Neuronal stem cell (in vitro differentiated cells): ENCODE measurements at regions not wholly inside any gene's neighbourhood (a gene's known extent, or its start where the extent isn't known, plus 50 kb on each side); places are given as distances from the start of the nearest gene placed in this dataset.
"Not testable (repeated sequence)": the region's sequence is repeated elsewhere in the genome, so short reads cannot be mapped to it uniquely, and the experiment has no call there.

ENCODE experiments used
- DNase-seq: peaks from one replicate; pipeline ENCODE4 v3.0.0-alpha.2; 2013; ENCODE audit warnings: low spot score
- H2AFZ ChIP-seq: one replicate; pipeline ENCODE4 v1.6.1; 2013; ENCODE audit warnings: mild to moderate bottlenecking, low read length, inconsistent platforms
- H2AK5ac ChIP-seq: 2 replicates; pipeline ENCODE4 v1.6.1; 2013; ENCODE audit warnings: low read depth, mild to moderate bottlenecking, inconsistent platforms, low read length, moderate library complexity, mixed read lengths
- H2BK120ac ChIP-seq: 2 replicates; pipeline ENCODE4 v1.6.1; 2013; ENCODE audit warnings: low read depth, mild to moderate bottlenecking, inconsistent platforms, low read length, moderate library complexity, mixed read lengths
- H2BK12ac ChIP-seq: one replicate; pipeline ENCODE4 v1.6.1; 2013; ENCODE audit warnings: low read length, inconsistent platforms
- H2BK15ac ChIP-seq: 2 replicates; pipeline ENCODE4 v1.6.1; 2013; ENCODE audit warnings: mild to moderate bottlenecking, low read length, inconsistent platforms, mixed read lengths
- H2BK5ac ChIP-seq: one replicate; pipeline ENCODE4 v1.6.1; 2013; ENCODE audit warnings: inconsistent platforms, mild to moderate bottlenecking, low read length, moderate library complexity
- H3K14ac ChIP-seq: one replicate; pipeline ENCODE4 v1.6.1; 2013; ENCODE audit warnings: low read length, inconsistent platforms
- H3K18ac ChIP-seq: 2 replicates; pipeline ENCODE4 v1.6.1; 2013; ENCODE audit warnings: low read length, inconsistent platforms
- H3K23ac ChIP-seq: 2 replicates; pipeline ENCODE4 v1.6.1; 2013; ENCODE audit warnings: low read depth, mild to moderate bottlenecking, mixed read lengths, low read length, inconsistent platforms; ENCODE audit not compliant: poor library complexity
- H3K27ac ChIP-seq: replicated peaks from 3 replicates; pipeline ENCODE4 v1.5.1; 2013; ENCODE audit warnings: low read length, inconsistent platforms
- H3K27me3 ChIP-seq, 3 experiments: 2 replicates each; pipeline ENCODE4 v1.6.1; 2013; ENCODE audit warnings: low read length in 3 of 3, mild to moderate bottlenecking in 2 of 3, inconsistent platforms in 1 of 3, low read depth in 1 of 3, mixed read lengths in 1 of 3, moderate library complexity in 1 of 3; ENCODE audit not compliant: control insufficient read depth in 3 of 3, insufficient read depth in 3 of 3
- H3K36me3 ChIP-seq, 2 donors: replicated peaks in 1 of 2; 2 replicates each; pipeline ENCODE4 v1.6.1; 2013; ENCODE audit warnings: low read length in 2 of 2; ENCODE audit not compliant: control insufficient read depth in 2 of 2, insufficient read depth in 2 of 2
- H3K4ac ChIP-seq: 2 replicates; pipeline ENCODE4 v1.6.1; 2013; ENCODE audit warnings: inconsistent platforms, mild to moderate bottlenecking, low read length, moderate library complexity
- H3K4me1 ChIP-seq, 2 donors: 1 replicate in 1 of 2; 2 replicates in 1 of 2; pipeline ENCODE4 v1.6.1; 2013; ENCODE audit warnings: low read length in 2 of 2, low read depth in 1 of 2; ENCODE audit not compliant: control insufficient read depth in 2 of 2, insufficient read depth in 1 of 2
- H3K4me2 ChIP-seq: one replicate; pipeline ENCODE4 v1.6.1; 2013; ENCODE audit warnings: mild to moderate bottlenecking, low read length, inconsistent platforms; ENCODE audit not compliant: insufficient read depth, poor library complexity, severe bottlenecking
- H3K4me3 ChIP-seq, 2 donors: 2 replicates each; pipeline ENCODE4 v1.5.1; 2013; ENCODE audit warnings: low read length in 2 of 2, mild to moderate bottlenecking in 2 of 2, inconsistent platforms in 1 of 2, moderate library complexity in 1 of 2
- H3K79me1 ChIP-seq: one replicate; pipeline ENCODE4 v1.6.1; 2013; ENCODE audit warnings: low read depth, mild to moderate bottlenecking, inconsistent platforms, low read length, moderate library complexity
- H3K9ac ChIP-seq: one replicate; pipeline ENCODE4 v1.6.1; 2013; ENCODE audit warnings: mild to moderate bottlenecking, low read depth, low read length, inconsistent platforms; ENCODE audit not compliant: poor library complexity
- H3K9me3 ChIP-seq, 2 donors: replicated peaks in 1 of 2; 2 replicates each; pipeline versions ENCODE3 to v1.6.1; 2013; ENCODE audit warnings: low read length in 2 of 2, mild to moderate bottlenecking in 2 of 2, inconsistent platforms in 1 of 2, low read depth in 1 of 2, mixed read lengths in 1 of 2, moderate library complexity in 1 of 2; ENCODE audit not compliant: control insufficient read depth in 2 of 2, insufficient read depth in 1 of 2
- H4K8ac ChIP-seq: one replicate; pipeline ENCODE4 v1.6.1; 2013; ENCODE audit warnings: low read depth, mild to moderate bottlenecking, inconsistent platforms, low read length, moderate library complexity
- H4K91ac ChIP-seq: one replicate; pipeline ENCODE4 v1.6.1; 2013; ENCODE audit warnings: low read length, low read depth, mild to moderate bottlenecking, inconsistent platforms; ENCODE audit not compliant: poor library complexity
- WGBS, 2 donors: extraction: QIAGEN DNeasy Blood & Tissue Kit; methylation state at CpG; one replicate each; pipeline ENCODE4 v1.1.7; 2013; ENCODE audit warnings: missing lambda C conversion rate in 2 of 2, mixed read lengths in 1 of 2; ENCODE audit not compliant: insufficient read length in 2 of 2, insufficient replicate concordance in 1 of 2; ENCODE audit errors: extremely low coverage in 2 of 2; 5-methylcytosine and 5-hydroxymethylcytosine counted together

DNA sequence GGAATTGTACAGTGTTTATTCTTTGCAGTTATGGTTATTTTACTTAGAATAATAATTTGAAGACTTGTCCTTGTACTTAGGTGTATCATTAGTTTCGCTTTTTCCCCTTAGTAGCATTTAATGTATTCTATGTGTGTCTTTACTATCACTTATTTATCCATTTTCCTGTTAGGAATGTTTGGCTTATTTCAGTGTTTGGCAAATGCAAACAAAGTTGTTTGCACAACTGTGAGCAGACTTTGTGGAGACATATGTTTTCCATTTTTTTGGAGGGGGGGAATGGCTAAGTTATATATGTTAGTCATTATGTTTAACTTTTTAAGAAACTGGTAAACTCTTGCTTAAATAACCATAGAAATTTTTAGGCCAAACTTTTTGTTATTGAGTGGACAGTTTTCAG is 447.7 kb downstream of the SOX11 start:
- H3K79me1 ChIP-seq = no peaks in the 10 kb centered on the region

DNA sequence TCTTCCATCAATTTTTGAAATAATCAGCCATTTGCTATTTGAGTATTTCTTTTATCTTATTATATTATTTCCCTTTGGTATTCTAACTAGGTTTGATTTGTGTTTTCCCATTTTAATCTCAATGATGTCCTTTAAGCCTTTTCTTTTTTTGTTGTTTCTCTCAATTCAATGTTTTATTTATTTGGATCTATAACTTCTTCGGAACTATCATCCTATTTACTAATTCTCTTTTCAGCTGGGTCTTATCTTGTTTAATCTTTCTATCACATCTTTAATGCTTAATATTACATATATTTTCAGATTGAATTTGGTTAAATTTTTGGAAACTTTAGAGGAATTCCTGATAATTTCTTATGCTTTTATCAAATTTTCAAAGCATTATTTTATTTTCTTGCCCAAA is 448.3 kb downstream of the SOX11 start:
- no peaks in the 10 kb centered on the region for H3K79me1 ChIP-seq
- DNase-seq = no peak
- H2BK120ac ChIP-seq = no peak overlapping the region
- no peak overlapping the region for H3K9ac ChIP-seq
- H3K9me3 ChIP-seq = peaks cover 6 to 11% of the 10 kb centered on the region in 2 donors
- no peak overlapping the region for H4K8ac ChIP-seq
- no peak overlapping the region for H3K4me3 ChIP-seq
- no peaks in the 10 kb centered on the region for H3K27me3 ChIP-seq
- H2BK5ac ChIP-seq = no peak overlapping the region
- no peaks in the 10 kb centered on the region for H3K36me3 ChIP-seq
- no peaks in the 10 kb centered on the region for H3K4me1 ChIP-seq
- no peak overlapping the region for H3K23ac ChIP-seq
- no peak overlapping the region for H3K18ac ChIP-seq
- no CpG with 5 or more reads among the region's 1 CpG for WGBS, 2 donors
- no peak overlapping the region for H3K4ac ChIP-seq
- H2BK15ac ChIP-seq = no peak overlapping the region
- H2BK12ac ChIP-seq = no peak overlapping the region
- H2AFZ ChIP-seq = no peak overlapping the region
- no peak overlapping the region for H2AK5ac ChIP-seq
- H4K91ac ChIP-seq = no peak overlapping the region
- H3K27ac ChIP-seq = no peak overlapping the region
- no peak overlapping the region for H3K14ac ChIP-seq
- H3K4me2 ChIP-seq = no peak overlapping the region

More for the DNA sequence above, 447.7 kb downstream of the SOX11 start:
- no peak overlapping the region for H2BK120ac ChIP-seq
- no peak overlapping the region for H2BK15ac ChIP-seq
- H3K4me3 ChIP-seq = no peak overlapping the region
- no peaks in the 10 kb centered on the region for H3K36me3 ChIP-seq
- no peak overlapping the region for H3K23ac ChIP-seq
- no CpG with 5 or more reads among the region's 1 CpG for WGBS, 2 donors
- no peak for DNase-seq
- H4K8ac ChIP-seq = no peak overlapping the region
- no peak overlapping the region for H2AFZ ChIP-seq
- no peak overlapping the region for H3K18ac ChIP-seq
- no peaks in the 10 kb centered on the region for H3K4me1 ChIP-seq
- no peak overlapping the region for H2BK12ac ChIP-seq
- no peak overlapping the region for H3K14ac ChIP-seq
- H2AK5ac ChIP-seq = no peak overlapping the region
- H3K4me2 ChIP-seq = no peak overlapping the region
- H3K27me3 ChIP-seq = no peaks in the 10 kb centered on the region
- H2BK5ac ChIP-seq = no peak overlapping the region
- H3K4ac ChIP-seq = no peak overlapping the region
- no peak overlapping the region for H4K91ac ChIP-seq
- H3K9me3 ChIP-seq = peaks cover 6 to 11% of the 10 kb centered on the region in 2 donors
- no peak overlapping the region for H3K27ac ChIP-seq
- H3K9ac ChIP-seq = no peak overlapping the region

DNA sequence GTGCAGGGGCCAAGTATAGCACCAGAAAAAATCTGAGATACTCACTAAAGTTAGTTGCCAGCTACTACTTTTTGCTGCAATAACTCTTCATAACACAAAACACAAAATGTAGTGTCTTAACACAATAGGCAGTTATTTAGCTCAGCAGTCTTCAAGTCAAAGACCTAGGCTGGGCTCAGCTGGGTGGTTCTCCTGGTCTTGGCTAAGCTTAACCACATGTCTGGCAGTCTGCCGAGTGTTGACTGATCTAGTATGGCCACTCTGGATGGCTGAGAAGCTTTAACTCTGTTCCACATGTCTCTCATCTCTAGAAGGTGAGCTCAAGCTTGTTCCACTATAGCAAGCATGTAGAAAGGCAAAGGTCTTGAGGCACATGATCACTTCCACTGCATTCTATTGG is 451.6 kb downstream of the SOX11 start:
- Histone ChIP-seq H3K4ac (no peak overlapping the region), H2BK12ac (no peak overlapping the region), H3K9me3 (peaks cover 6 to 7% of the 10 kb centered on the region in 2 donors), H3K23ac (no peak overlapping the region), H3K36me3 (no peaks in the 10 kb centered on the region), H2BK5ac (no peak overlapping the region), H3K27me3 (no peaks in the 10 kb centered on the region), H2BK120ac (no peak overlapping the region), H4K8ac (no peak overlapping the region), H3K4me2 (no peak overlapping the region), H2AFZ (no peak overlapping the region), H3K27ac (no peak overlapping the region), H3K4me1 (no peaks in the 10 kb centered on the region), H3K4me3 (no peak overlapping the region), H3K79me1 (no peaks in the 10 kb centered on the region), H3K14ac (no peak overlapping the region), H3K18ac (no peak overlapping the region), H2AK5ac (no peak overlapping the region), H4K91ac (no peak overlapping the region), H3K9ac (no peak overlapping the region), H2BK15ac (no peak overlapping the region)
- no peak for DNase-seq
- WGBS, 2 donors = no CpG with 5 or more reads among the region's 1 CpG

DNA sequence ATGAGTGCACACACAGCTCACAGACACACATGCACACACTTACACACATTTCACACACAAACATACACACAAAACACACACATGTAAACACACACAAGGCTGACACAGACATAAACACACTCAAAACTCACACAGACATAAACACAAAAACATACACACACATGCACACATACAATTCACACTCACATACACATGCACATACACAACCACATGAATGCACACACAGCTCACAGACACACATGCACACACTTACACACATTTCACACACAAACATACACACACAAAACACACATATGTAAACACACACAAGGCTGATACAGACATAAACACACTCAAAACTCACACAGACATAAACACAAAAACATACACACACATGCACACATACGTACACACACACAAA is 455.0 kb downstream of the SOX11 start:
- H4K91ac ChIP-seq, H3K27me3 ChIP-seq, H2AK5ac ChIP-seq, DNase-seq, H2BK5ac ChIP-seq, H3K9ac ChIP-seq, H3K23ac ChIP-seq, H3K14ac ChIP-seq, H3K4me2 ChIP-seq, H3K36me3 ChIP-seq, H4K8ac ChIP-seq, H3K9me3 ChIP-seq, H3K18ac ChIP-seq, H2BK120ac ChIP-seq, H3K27ac ChIP-seq, H3K4me1 ChIP-seq, H3K4ac ChIP-seq, H2BK15ac ChIP-seq, H3K4me3 ChIP-seq, H2BK12ac ChIP-seq, H2AFZ ChIP-seq, H3K79me1 ChIP-seq: not testable (repeated sequence)
- WGBS, 2 donors = no CpG with 5 or more reads among the region's 1 CpG
